Lung (tissue), 11 donors: ENCODE measurements at regions not wholly inside any gene's neighbourhood (a gene's known extent, or its start where the extent isn't known, plus 50 kb on each side); places are given as distances from the start of the nearest gene placed in this dataset.

Experiments used
- ATAC-seq: fragments of 200-7000 bp; cut with Tn5 transposase; one replicate; pipeline ENCODE4 v1.9.1; 2020; ENCODE audit warnings: moderate number of reproducible peaks; ENCODE audit not compliant: insufficient read depth, low FRiP score
- DNase-seq, 3 donors: peaks; one replicate each; pipeline ENCODE4 v3.0.0-alpha.2; 2013 to 2017
- H3K27ac ChIP-seq, 2 donors: one replicate each; pipeline ENCODE4 v1.5.1; 2013; ENCODE audit warnings: mild to moderate bottlenecking in 2 of 2, moderate library complexity in 2 of 2, control low read depth in 1 of 2, inconsistent platforms in 1 of 2, low read depth in 1 of 2, low read length in 1 of 2
- H3K27me3 ChIP-seq, 3 donors: one replicate each; pipeline ENCODE4 v1.5.1; 2013; ENCODE audit warnings: low read length in 2 of 3; ENCODE audit not compliant: control insufficient read depth in 3 of 3, insufficient read depth in 3 of 3
- H3K36me3 ChIP-seq, 4 donors: one replicate each; pipeline ENCODE4 v1.5.1; 2013; ENCODE audit warnings: low read length in 4 of 4, mild to moderate bottlenecking in 1 of 4, moderate library complexity in 1 of 4; ENCODE audit not compliant: control insufficient read depth in 4 of 4, insufficient read depth in 4 of 4
- H3K4me1 ChIP-seq, 5 donors: one replicate each; pipeline ENCODE4 v1.5.1; 2013; ENCODE audit warnings: low read length in 5 of 5, mild to moderate bottlenecking in 2 of 5, moderate library complexity in 1 of 5; ENCODE audit not compliant: control insufficient read depth in 5 of 5, insufficient read depth in 5 of 5
- H3K4me3 ChIP-seq: one replicate; pipeline ENCODE4 v1.5.1; 2013; ENCODE audit warnings: mild to moderate bottlenecking, control low read depth, moderate library complexity
- H3K9ac ChIP-seq, 2 donors: one replicate each; pipeline ENCODE4 v1.5.1; 2013; ENCODE audit warnings: low read length in 2 of 2, control low read depth in 1 of 2; ENCODE audit not compliant: insufficient read depth in 1 of 2
- H3K9me3 ChIP-seq, 4 donors: one replicate each; pipeline ENCODE4 v1.5.1; 2013; ENCODE audit warnings: low read length in 3 of 4, mild to moderate bottlenecking in 1 of 4, moderate library complexity in 1 of 4; ENCODE audit not compliant: control insufficient read depth in 4 of 4, insufficient read depth in 3 of 4
- CTCF ChIP-seq: IDR thresholded peaks from 2 replicates; pipeline ENCODE4 v1.5.1; 2012; ENCODE audit warnings: mild to moderate bottlenecking; ENCODE audit errors: control extremely low read depth, extremely low read depth
- WGBS, 2 donors: extraction: QIAGEN DNeasy Blood & Tissue Kit; methylation state at CpG; one replicate each; pipeline ENCODE4 v1.1.7; 2013; 5-methylcytosine and 5-hydroxymethylcytosine counted together
- donor health status: control.
- donor health status: control.
- donor health status: Bipolar disorder and iron deficiency.
- donor health status: healthy.
- donor health status: DM: yes; HTN: yes; CAD: no.

GRCh38 chr6:169079650-169080049, 174.0 kb downstream of the THBS2 start:
- H3K4me1 ChIP-seq: peaks cover 0 to 20% (median 8%) of the 10 kb centered on the region in 5 donors
- DNase-seq (no peak), ATAC-seq (no peak)
- no peaks in the 10 kb centered on the region for H3K36me3 ChIP-seq
- H3K27ac ChIP-seq: no peak overlapping the region
- TF ChIP-seq CTCF: no peak
- no peak overlapping the region for H3K4me3 ChIP-seq
- H3K9me3 ChIP-seq: peaks cover 0 to 5% (median 0%) of the 10 kb centered on the region in 4 donors
- WGBS, 2 donors: 73 to 81% methylated on average over 3 of the region's 3 CpGs
- no peak overlapping the region for H3K9ac ChIP-seq
- no peaks in the 10 kb centered on the region for H3K27me3 ChIP-seq

GRCh38 chr6:169078399-169079145, 175.1 kb downstream of the THBS2 start:
- TF ChIP-seq CTCF: no peak
- Histone ChIP-seq H3K9ac (no peak overlapping the region), H3K27ac (no peak overlapping the region), H3K27me3 (no peaks in the 10 kb centered on the region), H3K4me1 (peaks cover 0 to 27% (median 11%) of the 10 kb centered on the region in 5 donors), H3K9me3 (peaks cover 0 to 5% (median 0%) of the 10 kb centered on the region in 4 donors), H3K4me3 (no peak overlapping the region), H3K36me3 (no peaks in the 10 kb centered on the region)
- no peak for DNase-seq
- 94% methylated on average over 7 of the region's 7 CpGs for WGBS, 2 donors
- ATAC-seq: no peak

- peaks cover 0 to 5% (median 0%) of the 10 kb centered on the region in 4 donors for H3K9me3 ChIP-seq
- ATAC-seq: no peak
- peak overlapping the region in 1 of 2 donors; percentile 56 for H3K9ac ChIP-seq
- 76 to 82% methylated on average over 9 of the region's 9 CpGs for WGBS, 2 donors
- no peaks in the 10 kb centered on the region for H3K36me3 ChIP-seq
- TF ChIP-seq CTCF: no peak
- H3K27ac ChIP-seq: no peak overlapping the region
- DNase-seq: peak in 2 of 3 donors; percentile 26 to 54
- H3K4me3 ChIP-seq: no peak overlapping the region
- peaks cover 0 to 29% (median 11%) of the 10 kb centered on the region in 5 donors for H3K4me1 ChIP-seq
- H3K27me3 ChIP-seq: no peaks in the 10 kb centered on the region
Observed at GRCh38 chr6:169075915-169076654, 177.6 kb downstream of the THBS2 start.
